ENCODE measurements at regions not wholly inside any gene's neighbourhood (a gene's known extent, or its start where the extent isn't known, plus 50 kb on each side); places are given as distances from the start of the nearest gene placed in this dataset.

- DNase-seq = no peak
Observed at GRCh38 chr12:115638733-115639647, 638.5 kb downstream of the MED13L start.

GRCh38 chr12:115636546-115636945 lies 640.9 kb downstream of the MED13L start:
- no CpG with 5 or more reads among the region's 9 CpGs for WGBS (ENCODE audit: extremely low coverage, insufficient coverage, insufficient read length)
- no peak overlapping the region for H2BK5ac ChIP-seq (ENCODE audit: low read depth, low read length, poor library complexity)
- no peaks in the 10 kb centered on the region for H3K36me3 ChIP-seq (ENCODE audit: control insufficient read depth in 1 of 2, insufficient read depth in 2 of 2, low read length in 2 of 2)
- H2AK5ac ChIP-seq (ENCODE audit: low read length) = no peak overlapping the region
- H2AFZ ChIP-seq (ENCODE audit: insufficient read depth, low read length, poor library complexity) = no peak overlapping the region
- no peak overlapping the region for H3K4me3 ChIP-seq (ENCODE audit: low read depth, low read length)
- H3K4me2 ChIP-seq (ENCODE audit: low read length) = no peak overlapping the region
- H3K4me1 ChIP-seq (ENCODE audit: control insufficient read depth in 1 of 2, insufficient read depth in 2 of 2, low read length in 2 of 2) = peaks cover 8 to 12% of the 10 kb centered on the region in 2 experiments
- no peak overlapping the region for H2BK120ac ChIP-seq (ENCODE audit: insufficient read depth, low read length, poor library complexity)
- H3K18ac ChIP-seq (ENCODE audit: low read length) = no peak overlapping the region
- no peak overlapping the region for H3K14ac ChIP-seq (ENCODE audit: low read length)
- peak overlapping the region; percentile 65 for H2BK12ac ChIP-seq (ENCODE audit: low read length)
- H3K27ac ChIP-seq (ENCODE audit: low read depth, low read length) = no peak overlapping the region
- no peaks in the 10 kb centered on the region for H3K27me3 ChIP-seq (ENCODE audit: insufficient read depth, low read length)
- H3K79me1 ChIP-seq (ENCODE audit: low read length) = no peaks in the 10 kb centered on the region
- H3K23ac ChIP-seq (ENCODE audit: low read length) = no peak overlapping the region
- H3K79me2 ChIP-seq (ENCODE audit: control insufficient read depth, insufficient read depth, low read length, poor library complexity) = no peaks in the 10 kb centered on the region
- H4K91ac ChIP-seq (ENCODE audit: low read depth, low read length) = no peak overlapping the region
- H4K8ac ChIP-seq (ENCODE audit: low read depth, low read length) = no peak overlapping the region
- no peak for DNase-seq
- no peak overlapping the region for H3K9ac ChIP-seq (ENCODE audit: low read length)
- H3K4ac ChIP-seq (ENCODE audit: low read depth, low read length) = no peak overlapping the region
- H3K9me3 ChIP-seq (ENCODE audit: insufficient read depth, low read depth, low read length) = no peaks in the 10 kb centered on the region
- H4K12ac ChIP-seq (ENCODE audit: low read depth, low read length) = no peak overlapping the region

More at GRCh38 chr12:115638733-115639647, 638.5 kb downstream of the MED13L start:
- no peak overlapping the region for H3K27ac ChIP-seq (ENCODE audit: low read depth, low read length)
- WGBS (ENCODE audit: extremely low coverage, insufficient coverage, insufficient read length) = no CpG with 5 or more reads among the region's 13 CpGs
- H3K4ac ChIP-seq (ENCODE audit: low read depth, low read length) = no peak overlapping the region
- peak overlapping the region; percentile 22 for H3K4me2 ChIP-seq (ENCODE audit: low read length)
- H3K9ac ChIP-seq (ENCODE audit: low read length) = peak overlapping the region; percentile 15
- H2BK120ac ChIP-seq (ENCODE audit: insufficient read depth, low read length, poor library complexity) = no peak overlapping the region
- H3K79me2 ChIP-seq (ENCODE audit: control insufficient read depth, insufficient read depth, low read length, poor library complexity) = no peaks in the 10 kb centered on the region
- no peaks in the 10 kb centered on the region for H3K27me3 ChIP-seq (ENCODE audit: insufficient read depth, low read length)
- H3K23ac ChIP-seq (ENCODE audit: low read length) = no peak overlapping the region
- H3K9me3 ChIP-seq (ENCODE audit: insufficient read depth, low read depth, low read length) = no peaks in the 10 kb centered on the region
- H2AK5ac ChIP-seq (ENCODE audit: low read length) = no peak overlapping the region
- H4K8ac ChIP-seq (ENCODE audit: low read depth, low read length) = no peak overlapping the region
- no peak overlapping the region for H3K18ac ChIP-seq (ENCODE audit: low read length)
- peaks cover 8 to 12% of the 10 kb centered on the region in 2 experiments for H3K4me1 ChIP-seq (ENCODE audit: control insufficient read depth in 1 of 2, insufficient read depth in 2 of 2, low read length in 2 of 2)
- no peak overlapping the region for H3K4me3 ChIP-seq (ENCODE audit: low read depth, low read length)
- no peak overlapping the region for H4K12ac ChIP-seq (ENCODE audit: low read depth, low read length)
- no peaks in the 10 kb centered on the region for H3K36me3 ChIP-seq (ENCODE audit: control insufficient read depth in 1 of 2, insufficient read depth in 2 of 2, low read length in 2 of 2)
- H2BK5ac ChIP-seq (ENCODE audit: low read depth, low read length, poor library complexity) = no peak overlapping the region
- H2AFZ ChIP-seq (ENCODE audit: insufficient read depth, low read length, poor library complexity) = no peak overlapping the region
- H2BK12ac ChIP-seq (ENCODE audit: low read length) = peak overlapping the region; percentile 32
- H3K79me1 ChIP-seq (ENCODE audit: low read length) = no peaks in the 10 kb centered on the region
- no peak overlapping the region for H3K14ac ChIP-seq (ENCODE audit: low read length)
- no peak overlapping the region for H4K91ac ChIP-seq (ENCODE audit: low read depth, low read length)

- Histone ChIP-seq H3K27me3 (ENCODE audit: insufficient read depth, low read length) (no peaks in the 10 kb centered on the region), H3K36me3 (ENCODE audit: control insufficient read depth in 1 of 2, insufficient read depth in 2 of 2, low read length in 2 of 2) (no peaks in the 10 kb centered on the region), H3K9me3 (ENCODE audit: insufficient read depth, low read depth, low read length) (no peaks in the 10 kb centered on the region), H3K4me3 (ENCODE audit: low read depth, low read length) (no peak overlapping the region), H4K12ac (ENCODE audit: low read depth, low read length) (no peak overlapping the region), H3K79me1 (ENCODE audit: low read length) (no peaks in the 10 kb centered on the region), H3K4me2 (ENCODE audit: low read length) (no peak overlapping the region), H2AFZ (ENCODE audit: insufficient read depth, low read length, poor library complexity) (no peak overlapping the region), H3K27ac (ENCODE audit: low read depth, low read length) (no peak overlapping the region), H2BK120ac (ENCODE audit: insufficient read depth, low read length, poor library complexity) (no peak overlapping the region), H2BK5ac (ENCODE audit: low read depth, low read length, poor library complexity) (no peak overlapping the region), H3K14ac (ENCODE audit: low read length) (no peak overlapping the region), H3K4ac (ENCODE audit: low read depth, low read length) (no peak overlapping the region), H3K9ac (ENCODE audit: low read length) (no peak overlapping the region), H4K8ac (ENCODE audit: low read depth, low read length) (no peak overlapping the region), H3K23ac (ENCODE audit: low read length) (no peak overlapping the region), H3K18ac (ENCODE audit: low read length) (no peak overlapping the region), H3K79me2 (ENCODE audit: control insufficient read depth, insufficient read depth, low read length, poor library complexity) (no peaks in the 10 kb centered on the region), H2BK12ac (ENCODE audit: low read length) (no peak overlapping the region), H2AK5ac (ENCODE audit: low read length) (no peak overlapping the region), H3K4me1 (ENCODE audit: control insufficient read depth in 1 of 2, insufficient read depth in 2 of 2, low read length in 2 of 2) (peaks cover 0 to 3% of the 10 kb centered on the region in 2 experiments), H4K91ac (ENCODE audit: low read depth, low read length) (no peak overlapping the region)
- DNase-seq = no peak
Observed at GRCh38 chr12:115632308-115632707, 645.2 kb downstream of the MED13L start.

- Histone ChIP-seq H3K18ac (ENCODE audit: low read length) (no peak overlapping the region), H3K27me3 (ENCODE audit: insufficient read depth, low read length) (no peaks in the 10 kb centered on the region), H2BK12ac (ENCODE audit: low read length) (no peak overlapping the region), H3K4ac (ENCODE audit: low read depth, low read length) (no peak overlapping the region), H3K4me3 (ENCODE audit: low read depth, low read length) (no peak overlapping the region), H3K9me3 (ENCODE audit: insufficient read depth, low read depth, low read length) (no peaks in the 10 kb centered on the region), H3K4me2 (ENCODE audit: low read length) (no peak overlapping the region), H4K91ac (ENCODE audit: low read depth, low read length) (no peak overlapping the region), H2BK120ac (ENCODE audit: insufficient read depth, low read length, poor library complexity) (no peak overlapping the region), H2AFZ (ENCODE audit: insufficient read depth, low read length, poor library complexity) (no peak overlapping the region), H3K36me3 (ENCODE audit: control insufficient read depth in 1 of 2, insufficient read depth in 2 of 2, low read length in 2 of 2) (no peaks in the 10 kb centered on the region), H2BK5ac (ENCODE audit: low read depth, low read length, poor library complexity) (no peak overlapping the region), H3K27ac (ENCODE audit: low read depth, low read length) (no peak overlapping the region), H3K14ac (ENCODE audit: low read length) (no peak overlapping the region), H3K79me1 (ENCODE audit: low read length) (no peaks in the 10 kb centered on the region), H2AK5ac (ENCODE audit: low read length) (no peak overlapping the region), H3K9ac (ENCODE audit: low read length) (no peak overlapping the region), H3K23ac (ENCODE audit: low read length) (no peak overlapping the region), H3K79me2 (ENCODE audit: control insufficient read depth, insufficient read depth, low read length, poor library complexity) (no peaks in the 10 kb centered on the region), H4K8ac (ENCODE audit: low read depth, low read length) (no peak overlapping the region), H3K4me1 (ENCODE audit: control insufficient read depth in 1 of 2, insufficient read depth in 2 of 2, low read length in 2 of 2) (no peaks in the 10 kb centered on the region), H4K12ac (ENCODE audit: low read depth, low read length) (no peak overlapping the region)
- DNase-seq = no peak
- WGBS (ENCODE audit: extremely low coverage, insufficient coverage, insufficient read length) = no CpG with 5 or more reads among the region's 8 CpGs
Observed at GRCh38 chr12:115630136-115630535, 647.4 kb downstream of the MED13L start.

Data from trophoblast cell (in vitro differentiated cells and primary cell).